Lower lobe of right lung (tissue), 2 donors: ENCODE measurements at regions not wholly inside any gene's neighbourhood (a gene's known extent, or its start where the extent isn't known, plus 50 kb on each side); places are given as distances from the start of the nearest gene placed in this dataset.

Experiments used
- ATAC-seq, 2 donors: fragments of 200-7000 bp; cut with Tn5 transposase; one replicate each; pipeline ENCODE4 v1.9.1; 2020 to 2022; ENCODE audit warnings: mild to moderate bottlenecking in 2 of 2, moderate library complexity in 2 of 2
- DNase-seq: peaks from one replicate; pipeline ENCODE4 v3.0.0-alpha.2; 2020
- H3K27ac ChIP-seq: fragments of 200-600 bp; one replicate; pipeline ENCODE4 v1.8.0; 2022
- H3K27me3 ChIP-seq: fragments of 200-600 bp; one replicate; pipeline ENCODE4 v1.8.0; 2022; ENCODE audit warnings: low read depth
- H3K36me3 ChIP-seq: fragments of 200-600 bp; one replicate; pipeline ENCODE4 v1.8.0; 2022; ENCODE audit warnings: mild to moderate bottlenecking
- H3K4me1 ChIP-seq: fragments of 200-600 bp; one replicate; pipeline ENCODE4 v1.8.0; 2022
- H3K4me3 ChIP-seq: fragments of 200-600 bp; one replicate; pipeline ENCODE4 v1.8.0; 2022; ENCODE audit warnings: mild to moderate bottlenecking
- H3K9me3 ChIP-seq: fragments of 200-600 bp; one replicate; pipeline ENCODE4 v1.8.0; 2022
- CTCF ChIP-seq: fragments of 200-600 bp; IDR thresholded peaks from one replicate; pipeline ENCODE4 v1.8.0; 2022; ENCODE audit warnings: antibody characterized with exemption, mild to moderate bottlenecking
- intact Hi-C: fragments of 100-400 bp; cut with DNase I; formaldehyde crosslinking; loops from one replicate; pipeline ENCODE4 v1.11.0; 2022
- donor health status: DM: no; HTN: yes; CAD: no; lungs with severe emphysema.

- H3K27me3 ChIP-seq, result no peaks in the 10 kb centered on the region
- H3K4me1 ChIP-seq, result no peaks in the 10 kb centered on the region
- H3K27ac ChIP-seq, result no peak overlapping the region
- intact Hi-C loops, result no loop called here
- H3K9me3 ChIP-seq, result no peaks in the 10 kb centered on the region
- DNase-seq, result no peak
- no peaks in the 10 kb centered on the region for H3K36me3 ChIP-seq
- no peak overlapping the region for H3K4me3 ChIP-seq
- no peak for ATAC-seq
- no peak for TF ChIP-seq CTCF
Measured at GRCh38 chr9:104339692-104340091, 164.4 kb upstream of the OR13F1 start.

- ATAC-seq, result no peak
- Histone ChIP-seq H3K9me3 (no peaks in the 10 kb centered on the region), H3K4me1 (no peaks in the 10 kb centered on the region), H3K27ac (no peak overlapping the region), H3K27me3 (no peaks in the 10 kb centered on the region), H3K36me3 (no peaks in the 10 kb centered on the region), H3K4me3 (no peak overlapping the region)
- DNase-seq, result no peak
- intact Hi-C loops, result no loop called here
- TF ChIP-seq CTCF, result no peak
Measured at GRCh38 chr9:104342552-104342951, 161.5 kb upstream of the OR13F1 start.

- Histone ChIP-seq H3K36me3 (no peaks in the 10 kb centered on the region), H3K27me3 (no peaks in the 10 kb centered on the region), H3K27ac (no peak overlapping the region), H3K4me1 (no peaks in the 10 kb centered on the region), H3K9me3 (no peaks in the 10 kb centered on the region), H3K4me3 (no peak overlapping the region)
- no peak for TF ChIP-seq CTCF
- DNase-seq (no peak), ATAC-seq (no peak)
- intact Hi-C loops, result no loop called here
Measured at GRCh38 chr9:104345061-104345460, 159.0 kb upstream of the OR13F1 start.

DNA sequence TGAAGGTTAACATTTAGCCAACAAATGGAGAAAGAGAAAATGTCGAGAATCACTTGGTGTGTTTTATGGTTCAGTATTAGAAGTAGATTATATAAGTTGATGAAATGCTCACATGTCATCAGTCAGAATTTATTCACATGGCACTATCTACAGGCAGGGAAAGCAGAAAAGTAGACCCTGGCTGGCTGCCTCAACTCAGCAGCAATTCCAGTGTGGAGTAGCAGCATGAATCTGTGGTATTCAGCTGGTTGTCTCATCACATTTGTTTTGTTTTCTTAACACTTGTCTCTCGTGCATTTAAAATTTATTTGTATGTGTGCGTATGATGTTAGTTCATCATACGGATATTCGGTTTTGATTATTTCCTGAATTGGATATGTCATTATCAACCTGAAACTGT is 153.5 kb upstream of the OR13F1 start:
- intact Hi-C loops, result no loop called here
- DNase-seq, result no peak
- Histone ChIP-seq H3K4me1 (no peaks in the 10 kb centered on the region), H3K27ac (no peak overlapping the region), H3K27me3 (no peaks in the 10 kb centered on the region), H3K4me3 (no peak overlapping the region), H3K9me3 (no peaks in the 10 kb centered on the region), H3K36me3 (no peaks in the 10 kb centered on the region)
- TF ChIP-seq CTCF, result no peak
- no peak for ATAC-seq

DNA sequence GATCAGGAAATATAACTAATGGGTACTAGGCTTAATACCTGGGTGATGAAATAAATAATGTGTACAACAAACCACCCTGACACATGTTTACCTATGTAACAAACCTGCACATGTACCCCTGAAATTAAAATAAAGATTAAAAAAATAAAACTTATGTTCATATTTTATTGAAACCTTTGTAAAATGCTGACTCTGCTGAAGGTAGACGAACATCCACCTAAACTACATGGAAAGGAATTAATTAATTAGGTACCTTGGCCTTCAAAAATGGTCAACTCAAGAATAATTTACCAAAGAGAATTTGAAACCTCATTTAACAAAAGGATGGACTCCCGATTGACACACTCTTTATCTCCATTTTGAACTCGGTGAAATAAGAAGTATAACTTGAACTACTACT is 152.3 kb upstream of the OR13F1 start:
- H3K27me3 ChIP-seq, result no peaks in the 10 kb centered on the region
- DNase-seq (no peak), ATAC-seq (no peak)
- H3K9me3 ChIP-seq, result no peaks in the 10 kb centered on the region
- no peaks in the 10 kb centered on the region for H3K4me1 ChIP-seq
- H3K36me3 ChIP-seq, result no peaks in the 10 kb centered on the region
- no peak overlapping the region for H3K27ac ChIP-seq
- TF ChIP-seq CTCF, result no peak
- H3K4me3 ChIP-seq, result no peak overlapping the region
- intact Hi-C loops, result no loop called here

DNA sequence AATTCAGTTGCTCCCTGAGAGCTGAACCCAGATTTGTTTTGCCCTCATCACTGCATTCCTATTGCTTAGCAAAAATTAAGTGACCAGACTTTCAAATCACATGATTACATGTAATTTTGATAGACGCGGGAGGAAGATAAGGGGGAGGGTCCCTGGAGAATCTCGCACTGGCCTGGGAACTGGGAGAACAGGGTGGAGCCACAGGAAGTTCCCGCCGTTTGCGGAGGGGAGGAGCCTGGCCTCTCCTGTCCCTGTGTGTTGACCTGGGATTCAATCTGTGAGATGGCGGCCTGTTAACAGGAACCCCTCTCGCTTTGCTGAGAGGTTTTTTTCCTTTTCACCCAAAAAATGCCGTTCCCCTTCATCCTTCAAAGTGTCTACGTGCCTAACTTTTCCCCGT is 142.9 kb upstream of the OR13F1 start:
- no peak for ATAC-seq
- DNase-seq, result no peak
- intact Hi-C loops, result no loop called here
- TF ChIP-seq CTCF, result no peak
- Histone ChIP-seq H3K27me3 (no peaks in the 10 kb centered on the region), H3K36me3 (no peaks in the 10 kb centered on the region), H3K4me1 (no peaks in the 10 kb centered on the region), H3K27ac (no peak overlapping the region), H3K9me3 (no peaks in the 10 kb centered on the region), H3K4me3 (no peak overlapping the region)
